SK-N-SH (cell line): ENCODE measurements at regions not wholly inside any gene's neighbourhood (a gene's known extent, or its start where the extent isn't known, plus 50 kb on each side); places are given as distances from the start of the nearest gene placed in this dataset.

Experiments used
- CTCF ChIA-PET: fragments of 300-600, 350-600 bp; formaldehyde crosslinking; extraction: SDS; loops from one replicate; lab custom pipeline; 2021; lab: Yijun Ruan, JAX
- POLR2A ChIA-PET: fragments of 350-600 bp; sonication (Branson Sonifier 250); formaldehyde crosslinking; extraction: SDS; loops from one replicate; lab custom pipeline; 2020; ENCODE audit warnings: antibody characterized with exemption, inconsistent platforms; lab: Yijun Ruan, JAX
- DNase-seq: peaks from one replicate; pipeline ENCODE4 v3.0.0; 2012
- H2AFZ ChIP-seq: fragments of 200-600 bp; sonication (generic); 2 replicates; pipeline ENCODE4 v1.8.1; 2016; ENCODE audit warnings: antibody characterized with exemption, mild to moderate bottlenecking, low read depth
- H3F3A ChIP-seq: fragments of 200-600 bp; sonication (generic); replicated peaks from 2 replicates; pipeline ENCODE3; 2016; ENCODE audit warnings: antibody characterized with exemption, mild to moderate bottlenecking; ENCODE audit not compliant: insufficient read depth
- H3K27ac ChIP-seq, 2 experiments: fragments of 200-500 bp in 1 of 2; fragments of 200-600 bp in 1 of 2; sonication (Bioruptor generic) in 1 of 2; sonication (generic), shearing (Covaris generic) in 1 of 2; 2 replicates each; pipeline versions ENCODE4 v1.5.1 to v1.6.1; 2014 to 2016; ENCODE audit warnings: low read depth in 2 of 2, inconsistent platforms in 1 of 2, low read length in 1 of 2, mild to moderate bottlenecking in 1 of 2, mixed read lengths in 1 of 2
- H3K27me3 ChIP-seq: fragments of 200-600 bp; sonication (generic), shearing (Covaris generic); 2 replicates; pipeline ENCODE4 v1.6.1; 2016; ENCODE audit warnings: mixed run types; ENCODE audit not compliant: insufficient read depth
- H3K36me3 ChIP-seq, 2 experiments: fragments of 200-500 bp in 1 of 2; fragments of 200-600 bp in 1 of 2; sonication (Bioruptor generic) in 1 of 2; sonication (generic) in 1 of 2; replicated peaks in 1 of 2; 2 replicates each; pipeline versions ENCODE3 to v1.5.1; 2014 to 2016; ENCODE audit warnings: low read length in 1 of 2, mild to moderate bottlenecking in 1 of 2; ENCODE audit not compliant: insufficient read depth in 2 of 2, control insufficient read depth in 1 of 2
- H3K4me1 ChIP-seq, 2 experiments: fragments of 200-500 bp in 1 of 2; fragments of 200-600 bp in 1 of 2; sonication (Bioruptor generic) in 1 of 2; sonication (generic), shearing (Covaris generic) in 1 of 2; 2 replicates each; pipeline versions ENCODE4 v1.5.1 to v1.6.1; 2014 to 2016; ENCODE audit warnings: low read depth in 1 of 2, low read length in 1 of 2, mixed run types in 1 of 2; ENCODE audit not compliant: insufficient read depth in 2 of 2, control insufficient read depth in 1 of 2
- H3K4me2 ChIP-seq: fragments of 200-600 bp; sonication (generic), shearing (Covaris generic); 2 replicates; pipeline ENCODE4 v1.6.1; 2017; ENCODE audit warnings: mixed run types
- H3K4me3 ChIP-seq, 2 experiments: fragments of 200-500 bp in 1 of 2; fragments of 200-600 bp in 1 of 2; sonication (Bioruptor generic) in 1 of 2; sonication (generic), shearing (Covaris generic) in 1 of 2; 2 replicates each; pipeline versions ENCODE4 v1.5.1 to v1.8.1; 2014 to 2016; ENCODE audit warnings: low read depth in 2 of 2, inconsistent platforms in 1 of 2, low read length in 1 of 2, mild to moderate bottlenecking in 1 of 2, mixed read lengths in 1 of 2, moderate library complexity in 1 of 2
- H3K79me2 ChIP-seq: fragments of 200-600 bp; sonication (generic); 2 replicates; pipeline ENCODE4 v1.8.1; 2017; ENCODE audit warnings: mild to moderate bottlenecking; ENCODE audit not compliant: insufficient read depth
- H3K9ac ChIP-seq: fragments of 200-600 bp; sonication (generic); 2 replicates; pipeline ENCODE4 v1.6.1; 2017; ENCODE audit warnings: mixed run types
- H3K9me2 ChIP-seq: fragments of 200-600 bp; sonication (generic); 2 replicates; pipeline ENCODE4 v1.6.1; 2017; ENCODE audit warnings: mixed run types
- H3K9me3 ChIP-seq: fragments of 200-600 bp; sonication (generic); 2 replicates; pipeline ENCODE4 v1.6.1; 2017; ENCODE audit warnings: mixed run types, mild to moderate bottlenecking, moderate library complexity
- H4K20me1 ChIP-seq: fragments of 200-600 bp; sonication (generic); 2 replicates; pipeline ENCODE4 v1.6.1; 2017; ENCODE audit warnings: mild to moderate bottlenecking, mixed run types; ENCODE audit not compliant: insufficient read depth
- CTCF ChIP-seq: fragments of 200-600 bp; sonication (generic); IDR thresholded peaks from 2 replicates; pipeline ENCODE4 v1.6.1; 2017; ENCODE audit warnings: antibody characterized with exemption, mild to moderate bottlenecking, moderate library complexity
- FOXJ3 ChIP-seq: sonication (generic); formaldehyde crosslinking; IDR thresholded peaks from 2 replicates; pipeline ENCODE4 v1.5.1; 2020; ENCODE audit warnings: mild to moderate bottlenecking, missing genetic modification reagents
- MAX ChIP-seq: IDR thresholded peaks from 2 replicates; pipeline ENCODE4 v1.4.0; 2012; ENCODE audit warnings: low read depth
- MEF2A ChIP-seq: IDR thresholded peaks from 2 replicates; pipeline ENCODE4 v1.4.0; 2012; ENCODE audit warnings: low read depth, borderline replicate concordance
- PBX3 ChIP-seq: IDR thresholded peaks from 2 replicates; pipeline ENCODE4; 2012
- REST ChIP-seq: IDR thresholded peaks from 2 replicates; pipeline ENCODE4 v1.6.1; 2012; ENCODE audit warnings: mild to moderate bottlenecking, low read depth, low read length, moderate library complexity
- RFX5 ChIP-seq: IDR thresholded peaks from 2 replicates; pipeline ENCODE4 v1.6.1; 2012; ENCODE audit warnings: mild to moderate bottlenecking, improper control_type of control experiment, low read length
- SIN3A ChIP-seq: IDR thresholded peaks from 2 replicates; pipeline ENCODE4 v1.6.1; 2012; ENCODE audit warnings: low read depth, mild to moderate bottlenecking, low read length, moderate library complexity, borderline replicate concordance
- SMC3 ChIP-seq: IDR thresholded peaks from 2 replicates; pipeline ENCODE4 v1.6.1; 2012; ENCODE audit warnings: low read depth, low read length, improper control_type of control experiment
- TCF12 ChIP-seq: IDR thresholded peaks from 2 replicates; pipeline ENCODE4 v1.4.0; 2012
- YY1 ChIP-seq: IDR thresholded peaks from 2 replicates; pipeline ENCODE4 v1.4.0; 2012; ENCODE audit warnings: low read depth, mild to moderate bottlenecking
- WGBS: methylation state at CpG from one replicate; pipeline ENCODE4 v1.1.6; 2017; ENCODE audit warnings: low lambda C conversion rate; 5-methylcytosine and 5-hydroxymethylcytosine counted together

GRCh38 chr12:107568718-107569117 lies 116.9 kb upstream of the PWP1 start:
- WGBS, result 53% methylated on average over 5 of the region's 5 CpGs
- Histone ChIP-seq H3K4me1 (peaks cover 0 to 3% of the 10 kb centered on the region in 2 experiments; a peak in 1 of 4 replicates), H3K27me3 (no peaks in the 10 kb centered on the region), H3K27ac (no peak overlapping the region), H3K36me3 (no peaks in the 10 kb centered on the region), H2AFZ (no peak overlapping the region), H3K4me3 (no peak overlapping the region), H3K4me2 (no peak overlapping the region), H3F3A (no peaks in the 10 kb centered on the region), H3K79me2 (no peaks in the 10 kb centered on the region), H3K9me2 (no peaks in the 10 kb centered on the region)
- ChIA-PET CTCF (interaction anchor here (0.8 to 1.2 kb wide), 2 partner anchors 39 to 437 kb away, joined by 3 read pairs; no protein-coding TSS in a partner anchor), POLR2A (no interaction called here)
- DNase-seq, result no peak
- no peak for TF ChIP-seq PBX3
- no peak for TF ChIP-seq FOXJ3
- TF ChIP-seq CTCF, result no peak
- no peak for TF ChIP-seq REST
- no peak for TF ChIP-seq MEF2A
- TF ChIP-seq SIN3A, result no peak
- no peak for TF ChIP-seq SMC3
- no peak for TF ChIP-seq YY1
- no peak for TF ChIP-seq MAX
- no peak for TF ChIP-seq RFX5
- TF ChIP-seq TCF12, result no peak
- TF ChIP-seq, all 33 proteins: peak for 0
- no peaks in the 10 kb centered on the region for H4K20me1 ChIP-seq
- no peaks in the 10 kb centered on the region for H3K9me3 ChIP-seq
- H3K9ac ChIP-seq, result no peak overlapping the region
